ENCODE measurements at regions not wholly inside any gene's neighbourhood (a gene's known extent, or its start where the extent isn't known, plus 50 kb on each side); places are given as distances from the start of the nearest gene placed in this dataset.

GRCh38 chr2:220574038-220574437 is 946.6 kb downstream of the SLC4A3 start:
- TF ChIP-seq CTCF (conservative IDR thresholded peaks at IDR 0.05; ENCODE audit: low read depth, low read length), result no peak

DNA sequence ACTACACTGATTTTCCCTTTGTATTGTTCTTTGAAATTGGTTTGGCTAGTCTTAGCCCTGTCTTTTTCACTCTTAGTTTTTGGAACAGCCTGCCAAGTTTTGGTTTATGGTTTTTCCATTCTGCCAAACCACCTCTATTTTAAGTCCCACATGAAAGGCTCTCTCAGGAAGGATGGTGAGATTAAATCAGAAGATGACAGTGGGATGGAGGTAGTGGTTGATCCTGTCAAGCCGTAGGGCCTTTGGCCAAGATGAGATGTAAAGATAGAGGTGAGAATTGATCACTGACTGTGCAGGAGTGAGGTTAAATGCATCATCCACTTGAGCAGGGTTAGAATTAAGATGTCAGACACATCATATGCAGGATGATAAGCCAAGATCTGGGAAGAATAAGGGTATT is 948.5 kb downstream of the SLC4A3 start:
- DNase-seq (ENCODE audit: low read depth), result no peak
- no peak overlapping the region for H3K4me3 ChIP-seq (ENCODE audit: low read length)
- no peak for TF ChIP-seq CTCF (conservative IDR thresholded peaks at IDR 0.05; ENCODE audit: low read depth, low read length)

More at GRCh38 chr2:220574038-220574437, 946.6 kb downstream of the SLC4A3 start:
- DNase-seq (ENCODE audit: low read depth), result no peak
- no peak overlapping the region for H3K4me3 ChIP-seq (ENCODE audit: low read length)

GRCh38 chr2:220579452-220579851 is 952.0 kb downstream of the SLC4A3 start:
- no peak overlapping the region for H3K4me3 ChIP-seq (ENCODE audit: low read length)
- TF ChIP-seq CTCF (conservative IDR thresholded peaks at IDR 0.05; ENCODE audit: low read depth, low read length), result no peak
- no peak for DNase-seq (ENCODE audit: low read depth)

- no peak for DNase-seq (ENCODE audit: low read depth)
- H3K4me3 ChIP-seq (ENCODE audit: low read length), result no peak overlapping the region
- no peak for TF ChIP-seq CTCF (conservative IDR thresholded peaks at IDR 0.05; ENCODE audit: low read depth, low read length)
Measured at GRCh38 chr2:220580113-220580512, 952.7 kb downstream of the SLC4A3 start.

DNA sequence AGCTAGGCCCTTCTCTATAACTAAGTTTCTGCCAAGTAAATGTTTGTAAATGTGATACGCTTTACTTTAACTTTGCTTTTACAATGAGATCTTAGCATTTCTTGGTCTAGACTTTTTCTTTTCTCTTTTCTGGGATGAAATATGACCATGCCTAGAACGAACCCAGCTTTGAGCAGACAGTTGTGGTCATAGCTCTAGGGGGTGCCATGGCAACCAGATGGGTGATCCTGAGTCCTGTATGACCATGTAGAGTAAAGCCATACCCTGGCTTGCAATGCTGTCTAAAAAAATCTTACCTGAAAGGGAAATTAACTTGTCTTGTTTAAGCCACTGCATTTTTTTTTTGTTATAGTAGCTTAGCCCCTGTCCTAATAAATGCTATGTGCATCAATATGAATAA is 956.3 kb downstream of the SLC4A3 start:
- TF ChIP-seq CTCF (conservative IDR thresholded peaks at IDR 0.05; ENCODE audit: low read depth, low read length), result no peak
- no peak for DNase-seq (ENCODE audit: low read depth)
- no peak overlapping the region for H3K4me3 ChIP-seq (ENCODE audit: low read length)

DNA sequence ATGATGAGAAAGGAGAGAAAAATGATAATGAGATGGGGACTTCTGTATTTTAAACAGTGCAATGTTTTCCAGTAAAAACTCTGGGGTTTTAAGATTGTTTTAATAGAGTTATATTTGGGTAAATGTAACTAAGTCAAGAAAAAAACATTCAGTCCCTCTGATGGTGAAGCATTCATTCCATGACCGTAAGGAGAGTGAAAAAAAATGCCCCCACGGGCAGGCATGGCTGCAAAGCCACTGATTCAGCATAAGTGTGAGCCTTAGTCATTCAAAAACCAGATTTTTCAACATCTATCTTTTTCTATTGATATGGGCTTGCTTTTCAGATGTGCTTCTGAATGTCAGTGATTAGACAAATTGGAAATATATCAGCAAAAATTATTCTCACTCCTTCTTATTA is 957.8 kb downstream of the SLC4A3 start:
- no peak for TF ChIP-seq CTCF (conservative IDR thresholded peaks at IDR 0.05; ENCODE audit: low read depth, low read length)
- H3K4me3 ChIP-seq (ENCODE audit: low read length), result no peak overlapping the region
- no peak for DNase-seq (ENCODE audit: low read depth)

- TF ChIP-seq CTCF (conservative IDR thresholded peaks at IDR 0.05; ENCODE audit: low read depth, low read length), result no peak
- H3K4me3 ChIP-seq (ENCODE audit: low read length), result no peak overlapping the region
- no peak for DNase-seq (ENCODE audit: low read depth)
Measured at GRCh38 chr2:220586980-220587530, 959.6 kb downstream of the SLC4A3 start.
